H1 (cell line): ENCODE measurements at regions not wholly inside any gene's neighbourhood (a gene's known extent, or its start where the extent isn't known, plus 50 kb on each side); places are given as distances from the start of the nearest gene placed in this dataset.

Experiments used
- CTCF ChIA-PET: fragments of 300-600 bp; sonication (Branson Sonifier 250); formaldehyde crosslinking; loops from one replicate; lab custom pipeline; 2021; ENCODE audit not compliant: partially characterized antibody; lab: Charles Lee
- POLR2A ChIA-PET: fragments of 300-600 bp; sonication (Branson Sonifier 250); formaldehyde crosslinking; loops from one replicate; lab custom pipeline; 2021; ENCODE audit warnings: inconsistent platforms; ENCODE audit not compliant: partially characterized antibody; lab: Charles Lee
- DNase-seq, 2 experiments: peaks; one replicate each; pipeline versions ENCODE4 v3.0.0 to v3.0.0-alpha.2; 2010 to 2022; ENCODE audit warnings: low spot score in 2 of 2, low read depth in 1 of 2, mixed read lengths in 1 of 2
- FAIRE-seq: peaks from 2 replicates; lab custom pipeline; 2011; peaks lifted over from hg19 to GRCh38; lab: Jason Lieb, UNC
- H2AFZ ChIP-seq: 2 replicates; pipeline ENCODE4 v1.8.1; 2012; ENCODE audit warnings: low read length, inconsistent platforms
- H2AK5ac ChIP-seq: 2 replicates; pipeline ENCODE4 v1.6.1; 2013; ENCODE audit warnings: low read depth, low read length
- H2BK120ac ChIP-seq: replicated peaks from 2 replicates; pipeline ENCODE3; 2013; ENCODE audit warnings: low read depth, low read length, inconsistent platforms
- H2BK12ac ChIP-seq: 2 replicates; pipeline ENCODE4 v1.6.1; 2013; ENCODE audit warnings: low read depth, low read length
- H2BK15ac ChIP-seq: 2 replicates; pipeline ENCODE4 v1.6.1; 2013; ENCODE audit warnings: low read length
- H2BK20ac ChIP-seq: 2 replicates; pipeline ENCODE4 v1.6.1; 2013; ENCODE audit warnings: low read length
- H2BK5ac ChIP-seq: 2 replicates; pipeline ENCODE4 v1.6.1; 2013; ENCODE audit warnings: low read depth, low read length
- H3K14ac ChIP-seq: 2 replicates; pipeline ENCODE4 v1.6.1; 2013; ENCODE audit warnings: inconsistent platforms; ENCODE audit not compliant: insufficient read length
- H3K18ac ChIP-seq: 2 replicates; pipeline ENCODE4 v1.6.1; 2013; ENCODE audit warnings: low read length; ENCODE audit errors: extremely low read depth
- H3K23ac ChIP-seq: 2 replicates; pipeline ENCODE4 v1.6.1; 2013; ENCODE audit warnings: inconsistent platforms; ENCODE audit not compliant: insufficient read length
- H3K23me2 ChIP-seq: 2 replicates; pipeline ENCODE4 v1.6.1; 2013; ENCODE audit warnings: low read depth, low read length
- H3K27ac ChIP-seq: 2 replicates; pipeline ENCODE4 v1.6.1; 2011; ENCODE audit warnings: low read depth, low read length, inconsistent platforms
- H3K27me3 ChIP-seq, 4 experiments: replicated peaks in 1 of 4; 1 replicate in 1 of 4; 2 replicates in 3 of 4; pipeline versions ENCODE4 v1.6.1 to v1.8.1; 2011 to 2013; ENCODE audit warnings: low read length in 3 of 4, mild to moderate bottlenecking in 3 of 4, inconsistent platforms in 2 of 4, mixed read lengths in 2 of 4, moderate library complexity in 1 of 4; ENCODE audit not compliant: control insufficient read depth in 3 of 4, insufficient read depth in 3 of 4; ENCODE audit errors: extremely low read depth in 1 of 4
- H3K36me3 ChIP-seq, 4 experiments: 2 replicates each; pipeline versions ENCODE4 v1.6.1 to v1.8.1; 2011 to 2013; ENCODE audit warnings: mild to moderate bottlenecking in 4 of 4, low read length in 3 of 4, moderate library complexity in 2 of 4, control low read depth in 1 of 4, inconsistent platforms in 1 of 4; ENCODE audit not compliant: insufficient read depth in 4 of 4, control insufficient read depth in 2 of 4
- H3K4ac ChIP-seq: replicated peaks from 2 replicates; pipeline ENCODE3; 2013; ENCODE audit warnings: low read length, low read depth, mixed read lengths, inconsistent platforms; ENCODE audit not compliant: insufficient read length
- H3K4me1 ChIP-seq, 4 experiments: replicated peaks in 1 of 4; 1 replicate in 1 of 4; 2 replicates in 3 of 4; pipeline versions ENCODE4 v1.6.1 to v1.8.1; 2011 to 2013; ENCODE audit warnings: low read length in 3 of 4, inconsistent platforms in 2 of 4, mixed read lengths in 1 of 4; ENCODE audit not compliant: insufficient read depth in 4 of 4, control insufficient read depth in 3 of 4
- H3K4me2 ChIP-seq, 2 experiments: 2 replicates each; pipeline versions ENCODE4 v1.6.1 to v1.8.1; 2011 to 2013; ENCODE audit warnings: low read depth in 2 of 2, low read length in 2 of 2, control low read depth in 1 of 2, inconsistent platforms in 1 of 2, mild to moderate bottlenecking in 1 of 2; ENCODE audit not compliant: insufficient read depth in 1 of 2
- H3K4me3 ChIP-seq, 4 experiments: fragments of 200-600, 300-600 bp in 1 of 4; sonication (generic), shearing (Covaris generic), sonication (Bioruptor Twin) in 1 of 4; 2 replicates each; pipeline versions ENCODE4 v1.5.1 to v1.8.1; 2011 to 2016; ENCODE audit warnings: low read length in 4 of 4, low read depth in 3 of 4, control low read depth in 2 of 4, inconsistent platforms in 2 of 4, mild to moderate bottlenecking in 2 of 4, mixed read lengths in 1 of 4, moderate library complexity in 1 of 4; ENCODE audit not compliant: insufficient read depth in 2 of 4; ENCODE audit errors: extremely low read depth in 1 of 4
- H3K56ac ChIP-seq: replicated peaks from 2 replicates; pipeline ENCODE3; 2013; ENCODE audit warnings: low read depth, mild to moderate bottlenecking, mixed read lengths, low read length, inconsistent platforms; ENCODE audit not compliant: insufficient read length
- H3K79me1 ChIP-seq: 2 replicates; pipeline ENCODE4 v1.6.1; 2013; ENCODE audit warnings: low read depth, low read length, control low read depth
- H3K79me2 ChIP-seq, 2 experiments: 2 replicates each; pipeline versions ENCODE4 v1.6.1 to v1.8.1; 2012 to 2013; ENCODE audit warnings: low read length in 2 of 2, mild to moderate bottlenecking in 2 of 2, inconsistent platforms in 1 of 2; ENCODE audit not compliant: insufficient read depth in 2 of 2, control insufficient read depth in 1 of 2
- H3K9ac ChIP-seq, 4 experiments: replicated peaks in 1 of 4; 1 replicate in 1 of 4; 2 replicates in 3 of 4; pipeline versions ENCODE4 v1.6.1 to v1.8.1; 2011 to 2013; ENCODE audit warnings: low read depth in 3 of 4, low read length in 3 of 4, control low read depth in 2 of 4, mild to moderate bottlenecking in 2 of 4, moderate library complexity in 2 of 4, inconsistent platforms in 1 of 4; ENCODE audit errors: extremely low read depth in 1 of 4
- H3K9me3 ChIP-seq, 2 experiments: 2 replicates each; pipeline versions ENCODE4 v1.6.1 to v1.8.1; 2012 to 2013; ENCODE audit warnings: mild to moderate bottlenecking in 2 of 2, moderate library complexity in 2 of 2, control low read depth in 1 of 2, inconsistent platforms in 1 of 2, low read depth in 1 of 2, low read length in 1 of 2, mixed read lengths in 1 of 2; ENCODE audit not compliant: insufficient read depth in 2 of 2
- H4K20me1 ChIP-seq, 2 experiments: replicated peaks in 1 of 2; 2 replicates each; pipeline versions ENCODE3 to v1.8.1; 2011 to 2013; ENCODE audit warnings: inconsistent platforms in 2 of 2, low read length in 2 of 2, mild to moderate bottlenecking in 1 of 2; ENCODE audit not compliant: insufficient read depth in 2 of 2, control insufficient read depth in 1 of 2
- H4K5ac ChIP-seq: 2 replicates; pipeline ENCODE4 v1.6.1; 2013; ENCODE audit warnings: low read length, low read depth, mixed read lengths, inconsistent platforms; ENCODE audit not compliant: insufficient read length
- H4K8ac ChIP-seq: 2 replicates; pipeline ENCODE4 v1.8.0; 2013; ENCODE audit warnings: mild to moderate bottlenecking, moderate library complexity, low read length, inconsistent platforms; ENCODE audit not compliant: insufficient read depth; ENCODE audit errors: extremely low read depth
- H4K91ac ChIP-seq: replicated peaks from 2 replicates; pipeline ENCODE3; 2013; ENCODE audit warnings: low read length, mixed read lengths, inconsistent platforms; ENCODE audit not compliant: insufficient read length
- CTBP2 ChIP-seq: IDR thresholded peaks from 2 replicates; pipeline ENCODE4 v1.7.0; 2011; ENCODE audit warnings: borderline replicate concordance, mild to moderate bottlenecking, moderate library complexity, mixed read lengths, low read length; ENCODE audit not compliant: insufficient read depth, insufficient read length
- HDAC2 ChIP-seq, 2 experiments: fragments of 300-600 bp in 1 of 2; sonication (generic) in 1 of 2; IDR thresholded peaks; 2 replicates each; pipeline ENCODE4 v1.6.1; 2011 to 2012; ENCODE audit warnings: low read depth in 2 of 2, low read length in 2 of 2, mild to moderate bottlenecking in 2 of 2, moderate library complexity in 2 of 2, borderline replicate concordance in 1 of 2, inconsistent platforms in 1 of 2
- JUND ChIP-seq: IDR thresholded peaks from 2 replicates; pipeline ENCODE4 v1.6.1; 2011; ENCODE audit warnings: mild to moderate bottlenecking, improper control_type of control experiment, low read length
- MAFK ChIP-seq: IDR thresholded peaks from 2 replicates; pipeline ENCODE4 v1.6.1; 2012; ENCODE audit warnings: low read depth, mild to moderate bottlenecking, improper control_type of control experiment, low read length
- POU5F1 ChIP-seq: IDR thresholded peaks from 2 replicates; pipeline ENCODE4 v1.6.1; 2011; ENCODE audit warnings: low read depth, mild to moderate bottlenecking, low read length, moderate library complexity
- RBBP5 ChIP-seq: IDR thresholded peaks from 2 replicates; pipeline ENCODE4 v1.7.1; 2012; ENCODE audit warnings: low read depth, mild to moderate bottlenecking, inconsistent platforms, low read length, moderate library complexity, borderline replicate concordance
- SP2 ChIP-seq: IDR thresholded peaks from 2 replicates; pipeline ENCODE4 v1.6.1; 2012; ENCODE audit warnings: mild to moderate bottlenecking, low read length, inconsistent platforms
- TCF12 ChIP-seq: IDR thresholded peaks from 2 replicates; pipeline ENCODE4 v1.6.1; 2011; ENCODE audit warnings: low read depth, mild to moderate bottlenecking, low read length
- WGBS, 2 experiments: shearing (Covaris generic) in 1 of 2; methylation state at CpG; one replicate each; pipeline versions ENCODE4 v1.1.6 to v1.1.7; 2013 to 2015; ENCODE audit warnings: low lambda C conversion rate in 2 of 2, mixed read lengths in 2 of 2, inconsistent platforms in 1 of 2, low coverage in 1 of 2, missing lambda C conversion rate in 1 of 2; ENCODE audit not compliant: insufficient replicate concordance in 2 of 2, insufficient coverage in 1 of 2, insufficient read length in 1 of 2; ENCODE audit errors: extremely low coverage in 1 of 2, missing lambda C conversion rate in 1 of 2; 5-methylcytosine and 5-hydroxymethylcytosine counted together

DNA sequence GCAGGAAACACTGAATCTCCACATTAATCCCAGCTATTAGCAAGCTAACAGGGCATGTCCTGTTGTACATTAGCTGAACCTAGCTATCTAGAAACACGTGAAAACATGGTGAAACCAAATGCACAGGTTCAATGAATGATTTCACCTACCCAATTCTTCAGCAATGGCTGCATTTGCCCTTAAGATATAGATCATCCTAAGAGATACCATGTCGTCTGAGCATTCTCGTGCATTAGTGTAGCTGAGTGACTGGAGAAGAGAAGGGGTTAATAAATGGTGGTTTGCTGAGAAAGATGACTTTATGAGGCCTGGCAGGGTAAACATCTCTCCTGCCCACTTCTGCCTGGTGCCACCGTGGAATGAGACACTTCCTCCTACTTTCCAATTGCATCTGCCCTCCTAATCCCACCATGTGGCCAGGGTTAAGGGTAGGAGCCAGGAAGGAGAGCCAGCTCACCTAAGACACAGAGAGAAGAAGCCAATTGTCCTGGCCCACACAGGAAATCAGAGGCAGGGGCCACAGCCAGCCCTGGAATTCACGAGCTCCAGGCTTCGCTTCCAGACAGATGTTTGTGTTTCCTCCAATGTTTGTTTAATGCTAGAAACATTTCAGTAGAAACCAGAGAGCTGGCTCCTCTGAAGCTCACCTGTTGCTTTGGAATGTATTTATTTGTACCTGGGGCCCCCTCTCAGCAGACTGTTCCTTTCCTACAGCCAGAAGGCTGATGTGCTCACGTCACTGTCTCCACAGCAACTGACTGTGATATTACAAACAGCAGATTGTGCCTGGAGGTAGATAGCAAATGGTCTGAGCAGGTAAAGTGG, 126.0 kb upstream of the PARP11 start:
- POLR2A ChIA-PET, result interaction anchor here (0.9 to 3.3 kb wide), 8 partner anchors 8 to 277 kb away, joined by 3 to 12 read pairs (median 4); partner anchors contain the start of gene CCND2
- no peak overlapping the region for H4K8ac ChIP-seq
- no peak overlapping the region for H3K4me2 ChIP-seq
- no peak overlapping the region for H3K18ac ChIP-seq
- H3K36me3 ChIP-seq, result no peaks in the 10 kb centered on the region
- no peak overlapping the region for H3K14ac ChIP-seq
- H3K56ac ChIP-seq, result no peak overlapping the region
- H2BK20ac ChIP-seq, result 0 out of 2 replicates have a peak overlapping the region, but pooled peaks have one; percentile 0
- CTCF ChIA-PET, result interaction anchor here (0.8 to 18.4 kb wide), 20 partner anchors 8 to 284 kb away, joined by 3 to 273 read pairs (median 4); partner anchors contain the start of gene CCND2
- H3K9me3 ChIP-seq, result peaks cover 5 to 8% of the 10 kb centered on the region in 2 experiments; a peak in 3 of 4 replicates
- H3K27ac ChIP-seq, result no peak overlapping the region
- H3K27me3 ChIP-seq, result peaks cover 0 to 3% (median under 1%) of the 10 kb centered on the region in 4 experiments; a peak in 1 of 7 replicates
- no peak overlapping the region for H3K4me3 ChIP-seq
- H4K5ac ChIP-seq, result no peak overlapping the region
- H3K4me1 ChIP-seq, result 0 out of 7 replicates have a peak, but pooled peaks cover 0 to 2% (median 0%) of the 10 kb centered on the region in 4 experiments
- H3K79me1 ChIP-seq, result no peaks in the 10 kb centered on the region
- no peak overlapping the region for H3K23ac ChIP-seq
- no peak overlapping the region for H2BK5ac ChIP-seq
- no peaks in the 10 kb centered on the region for H4K20me1 ChIP-seq
- H2BK120ac ChIP-seq, result no peak overlapping the region
- H2BK15ac ChIP-seq, result no peak overlapping the region
- no peak overlapping the region for H3K9ac ChIP-seq
- H3K23me2 ChIP-seq, result no peaks in the 10 kb centered on the region
- no peak for DNase-seq
- no peak for FAIRE-seq
- no peak overlapping the region for H2AK5ac ChIP-seq
- no peaks in the 10 kb centered on the region for H3K79me2 ChIP-seq
- 92% methylated on average over 7 of the region's 7 CpGs; no CpG with 5 or more reads in 1 of the 2 experiments for WGBS, 2 experiments
- no peak overlapping the region for H4K91ac ChIP-seq
- peak overlapping the region; percentile 27; the same call in 1 of the 2 replicates for H2AFZ ChIP-seq
- H2BK12ac ChIP-seq, result no peak overlapping the region
- H3K4ac ChIP-seq, result no peak overlapping the region
- TF ChIP-seq RBBP5 (no peak), HDAC2 (IDR thresholded peaks at IDR 0.05; ENCODE audit: borderline replicate concordance in 1 of 2, low read depth in 2 of 2, low read length in 2 of 2) (no peak), TCF12 (no peak), POU5F1 (no peak), CTBP2 (no peak), MAFK (no peak), JUND (no peak), SP2 (no peak)
